WTC11 (cell line): ENCODE measurements at regions not wholly inside any gene's neighbourhood (a gene's known extent, or its start where the extent isn't known, plus 50 kb on each side); places are given as distances from the start of the nearest gene placed in this dataset.

ENCODE experiments used
- ATAC-seq: fragments of 200-7000 bp; cut with Tn5 transposase; 2 replicates; pipeline ENCODE4 v1.10.0; 2021; ENCODE audit warnings: mild to moderate bottlenecking, moderate library complexity
- CTCF ChIA-PET: fragments of 300-600 bp; sonication (Branson Sonifier 250); formaldehyde crosslinking; loops from one replicate; lab custom pipeline; 2021; ENCODE audit warnings: antibody characterized with exemption; lab: Charles Lee
- POLR2A ChIA-PET: fragments of 350-600 bp; sonication (Branson Sonifier 250); formaldehyde crosslinking; loops from one replicate; lab custom pipeline; 2021; ENCODE audit warnings: antibody characterized with exemption; lab: Charles Lee
- DNase-seq: peaks from one replicate; pipeline ENCODE4 v3.0.0; 2021; ENCODE audit warnings: low spot score
- H3K27ac Mint-ChIP-seq: 2 replicates; pipeline ENCODE4 v1.8.0; 2021; ENCODE audit warnings: mixed read lengths
- H3K27me3 Mint-ChIP-seq: 2 replicates; pipeline ENCODE4 v1.8.0; 2021; ENCODE audit warnings: low read depth, mild to moderate bottlenecking, moderate library complexity, mixed read lengths
- H3K36me3 Mint-ChIP-seq: 2 replicates; pipeline ENCODE4 v1.8.0; 2021; ENCODE audit warnings: mixed read lengths
- H3K4me1 Mint-ChIP-seq: 2 replicates; pipeline ENCODE4 v1.8.0; 2022; ENCODE audit warnings: mixed read lengths
- H3K4me3 Mint-ChIP-seq: 2 replicates; pipeline ENCODE4 v1.8.0; 2021; ENCODE audit warnings: mild to moderate bottlenecking, moderate library complexity, mixed read lengths
- H3K9me3 Mint-ChIP-seq: 2 replicates; pipeline ENCODE4 v1.8.0; 2021; ENCODE audit warnings: mixed read lengths
- ATF1 ChIP-seq: sonication (generic); formaldehyde crosslinking; IDR thresholded peaks from 2 replicates; pipeline ENCODE4 v1.8.1; 2023; ENCODE audit warnings: mild to moderate bottlenecking, moderate library complexity, missing genetic modification reagents
- CREM ChIP-seq: sonication (generic); formaldehyde crosslinking; IDR thresholded peaks from 2 replicates; pipeline ENCODE4 v1.8.1; 2022; ENCODE audit warnings: mild to moderate bottlenecking, missing genetic modification reagents, moderate library complexity
- E2F4 ChIP-seq: sonication (generic); formaldehyde crosslinking; IDR thresholded peaks from 2 replicates; pipeline ENCODE4 v1.8.1; 2022; ENCODE audit warnings: low read depth, mild to moderate bottlenecking, moderate library complexity, missing genetic modification reagents, borderline replicate concordance
- EMX1 ChIP-seq: fragments of 250-450 bp; sonication (Bioruptor Pico); IDR thresholded peaks from 2 replicates; pipeline ENCODE4 v1.8.0; 2021; ENCODE audit warnings: mild to moderate bottlenecking
- ERG ChIP-seq: fragments of 250-450 bp; sonication (Bioruptor Pico); IDR thresholded peaks from 2 replicates; pipeline ENCODE4 v1.8.0; 2021; ENCODE audit warnings: mild to moderate bottlenecking
- FOXP1 ChIP-seq: sonication (generic); formaldehyde crosslinking; IDR thresholded peaks from 2 replicates; pipeline ENCODE4 v1.8.0; 2022; ENCODE audit warnings: missing genetic modification reagents, mild to moderate bottlenecking, moderate library complexity, borderline replicate concordance
- GABPB1 ChIP-seq: sonication (generic); formaldehyde crosslinking; IDR thresholded peaks from 2 replicates; pipeline ENCODE4 v1.8.1; 2023; ENCODE audit warnings: mild to moderate bottlenecking, missing genetic modification reagents
- GRHL2 ChIP-seq: fragments of 250-450 bp; sonication (Bioruptor Pico); IDR thresholded peaks from 2 replicates; pipeline ENCODE4 v1.8.0; 2022; ENCODE audit warnings: mild to moderate bottlenecking, moderate library complexity; ENCODE audit not compliant: insufficient replicate concordance, severe bottlenecking
- NFYB ChIP-seq: sonication (generic); formaldehyde crosslinking; conservative IDR thresholded peaks from 2 replicates; pipeline ENCODE4 v1.8.0; 2022; ENCODE audit warnings: low read depth, missing genetic modification reagents
- NR3C1 ChIP-seq: sonication (generic); formaldehyde crosslinking; conservative IDR thresholded peaks from 2 replicates; pipeline ENCODE4 v1.8.1; 2023; ENCODE audit warnings: low read depth, mild to moderate bottlenecking, missing genetic modification reagents
- PREB ChIP-seq: sonication (generic); formaldehyde crosslinking; IDR thresholded peaks from 2 replicates; pipeline ENCODE4 v1.8.1; 2022; ENCODE audit warnings: mild to moderate bottlenecking, missing genetic modification reagents, moderate library complexity, borderline replicate concordance
- SP1 ChIP-seq: sonication (generic); formaldehyde crosslinking; conservative IDR thresholded peaks from 2 replicates; pipeline ENCODE4 v1.8.1; 2022; ENCODE audit warnings: missing genetic modification reagents
- USF2 ChIP-seq: sonication (generic); formaldehyde crosslinking; IDR thresholded peaks from 2 replicates; pipeline ENCODE4 v1.8.1; 2023; ENCODE audit warnings: mild to moderate bottlenecking, missing genetic modification reagents, moderate library complexity
- ZNF138 ChIP-seq: sonication (generic); formaldehyde crosslinking; conservative IDR thresholded peaks from 2 replicates; pipeline ENCODE4 v1.8.1; 2022; ENCODE audit warnings: mild to moderate bottlenecking, moderate library complexity, missing genetic modification reagents
- ZNF281 ChIP-seq: sonication (generic); formaldehyde crosslinking; IDR thresholded peaks from 2 replicates; pipeline ENCODE4 v1.8.0; 2023; ENCODE audit warnings: mild to moderate bottlenecking, missing genetic modification reagents
- ZNF423 ChIP-seq: fragments of 250-450 bp; sonication (Bioruptor Pico); IDR thresholded peaks from 2 replicates; pipeline ENCODE4 v2.1.2; 2022; ENCODE audit warnings: mild to moderate bottlenecking, moderate library complexity
- ZNF512 ChIP-seq: sonication (generic); formaldehyde crosslinking; IDR thresholded peaks from 2 replicates; pipeline ENCODE4 v1.8.1; 2022; ENCODE audit warnings: missing genetic modification reagents, borderline replicate concordance
- ZNF532 ChIP-seq: fragments of 250-450 bp; sonication (Bioruptor Pico); IDR thresholded peaks from 2 replicates; pipeline ENCODE4 v1.9.0; 2021; ENCODE audit warnings: mild to moderate bottlenecking, borderline replicate concordance

GRCh38 chr2:150319658-150320555 is 167.6 kb downstream of the RND3 start (continued):
- no peak for TF ChIP-seq ZNF281 (CRISPR knock-in tag)
- TF ChIP-seq ZNF138 (CRISPR knock-in tag), result no peak
- no peak for TF ChIP-seq GABPB1 (CRISPR knock-in tag)
- TF ChIP-seq E2F4 (CRISPR knock-in tag), result no peak
- TF ChIP-seq SP1 (CRISPR knock-in tag), result no peak
- no peak for TF ChIP-seq FOXP1 (CRISPR knock-in tag)
- TF ChIP-seq ATF1 (CRISPR knock-in tag), result no peak
- TF ChIP-seq ZNF512 (CRISPR knock-in tag), result no peak
- no peak for TF ChIP-seq PREB (CRISPR knock-in tag)
- TF ChIP-seq ZNF423 (CRISPR knock-in tag), result no peak
- no peak for TF ChIP-seq EMX1 (CRISPR knock-in tag)
- no peak for TF ChIP-seq GRHL2 (CRISPR knock-in tag)

- H3K27ac Mint-ChIP-seq, result no peak overlapping the region
- H3K4me1 Mint-ChIP-seq, result peaks cover 31% of the 10 kb centered on the region
- CTCF ChIA-PET, result no interaction called here
- ATAC-seq (no peak), DNase-seq (no peak)
- peaks cover 24% of the 10 kb centered on the region for H3K36me3 Mint-ChIP-seq
- POLR2A ChIA-PET, result interaction anchor here (1.3 kb wide), 1 partner anchor 8 kb away, joined by 3 read pairs; no protein-coding TSS in a partner anchor
- no peak overlapping the region for H3K4me3 Mint-ChIP-seq
- H3K27me3 Mint-ChIP-seq, result no peaks in the 10 kb centered on the region; the same call in 1 of the 2 replicates
- TF ChIP-seq USF2 (CRISPR knock-in tag) (no peak), ERG (CRISPR knock-in tag) (no peak), CREM (no peak), SP1 (CRISPR knock-in tag) (no peak), ZNF532 (CRISPR knock-in tag) (no peak), NFYB (CRISPR knock-in tag) (no peak), ATF1 (CRISPR knock-in tag) (no peak), NR3C1 (no peak)
- peaks cover 25% of the 10 kb centered on the region for H3K9me3 Mint-ChIP-seq
Measured at GRCh38 chr2:150319085-150319484, 168.4 kb downstream of the RND3 start.
